ENCODE measurements at regions not wholly inside any gene's neighbourhood (a gene's known extent, or its start where the extent isn't known, plus 50 kb on each side); places are given as distances from the start of the nearest gene placed in this dataset.
A peak's percentile ranks its signal among the peaks of the same experiment; 100 is the strongest.

- peaks cover 2% of the 10 kb centered on the region; the same call in 1 of the 2 replicates for H3K27me3 Mint-ChIP-seq (ENCODE audit: low read depth)
- ATAC-seq, result no peak
- no peak for TF ChIP-seq CDX4 (CRISPR knock-in tag; IDR thresholded peaks at IDR 0.05; ENCODE audit: borderline replicate concordance)
- no peak for TF ChIP-seq GTF2I (CRISPR knock-in tag; conservative IDR thresholded peaks at IDR 0.05)
- no peak for TF ChIP-seq ZNF423 (CRISPR knock-in tag; IDR thresholded peaks at IDR 0.05)
- TF ChIP-seq CBFB (CRISPR knock-in tag; IDR thresholded peaks at IDR 0.05; ENCODE audit: low read depth), result no peak
- TF ChIP-seq ATF1 (CRISPR knock-in tag; IDR thresholded peaks at IDR 0.05), result no peak
- no peak for TF ChIP-seq MAX (CRISPR knock-in tag; IDR thresholded peaks at IDR 0.05)
- H3K4me1 Mint-ChIP-seq, result peaks cover 30% of the 10 kb centered on the region
- CTCF ChIA-PET, result no interaction called here
- DNase-seq (ENCODE audit: low spot score), result no peak
- H3K9me3 Mint-ChIP-seq, result no peaks in the 10 kb centered on the region
- H3K36me3 Mint-ChIP-seq, result no peaks in the 10 kb centered on the region
- H3K4me3 Mint-ChIP-seq, result no peak overlapping the region
- H3K27ac Mint-ChIP-seq, result no peak overlapping the region
- POLR2A ChIA-PET, result interaction anchor here (0.6 kb wide), 1 partner anchor 607 kb away, joined by 4 read pairs; no protein-coding TSS in a partner anchor
Measured at GRCh38 chr17:79533116-79533515, 77.7 kb downstream of the RBFOX3 start.

- ATAC-seq (no peak; the same call in 1 of the 2 replicates), DNase-seq (ENCODE audit: low spot score) (no peak)
- H3K36me3 Mint-ChIP-seq, result no peaks in the 10 kb centered on the region
- H3K27ac Mint-ChIP-seq, result 0 out of 2 replicates have a peak overlapping the region, but pooled peaks have one; percentile 23
- ChIA-PET POLR2A (no interaction called here), CTCF (interaction anchor here (1.4 kb wide), 1 partner anchor 170 kb away, joined by 4 read pairs; no protein-coding TSS in a partner anchor)
- no peak for TF ChIP-seq CREM (CRISPR knock-in tag; IDR thresholded peaks at IDR 0.05)
- TF ChIP-seq STAT6 (CRISPR knock-in tag; conservative IDR thresholded peaks at IDR 0.05; ENCODE audit: low read depth), result no peak
- TF ChIP-seq USF2 (CRISPR knock-in tag; IDR thresholded peaks at IDR 0.05), result no peak
- no peak for TF ChIP-seq OVOL2 (CRISPR knock-in tag; IDR thresholded peaks at IDR 0.05; ENCODE audit: borderline replicate concordance)
- TF ChIP-seq ELF4 (CRISPR knock-in tag; IDR thresholded peaks at IDR 0.05; ENCODE audit: low read depth), result no peak
- TF ChIP-seq ATF3 (CRISPR knock-in tag; conservative IDR thresholded peaks at IDR 0.05), result no peak
- TF ChIP-seq CTCF (IDR thresholded peaks at IDR 0.05), result no peak
- no peak for TF ChIP-seq ESRRA (CRISPR knock-in tag; IDR thresholded peaks at IDR 0.05; ENCODE audit: borderline replicate concordance)
- H3K4me1 Mint-ChIP-seq, result peaks cover 30% of the 10 kb centered on the region
- H3K27me3 Mint-ChIP-seq (ENCODE audit: low read depth), result peaks cover 2% of the 10 kb centered on the region; the same call in 1 of the 2 replicates
- no peaks in the 10 kb centered on the region for H3K9me3 Mint-ChIP-seq
- H3K4me3 Mint-ChIP-seq, result no peak overlapping the region
Measured at GRCh38 chr17:79532107-79532790, 78.6 kb downstream of the RBFOX3 start.

Measured in WTC11 (cell line).